ENCODE measurements at regions not wholly inside any gene's neighbourhood (a gene's known extent, or its start where the extent isn't known, plus 50 kb on each side); places are given as distances from the start of the nearest gene placed in this dataset.

DNA sequence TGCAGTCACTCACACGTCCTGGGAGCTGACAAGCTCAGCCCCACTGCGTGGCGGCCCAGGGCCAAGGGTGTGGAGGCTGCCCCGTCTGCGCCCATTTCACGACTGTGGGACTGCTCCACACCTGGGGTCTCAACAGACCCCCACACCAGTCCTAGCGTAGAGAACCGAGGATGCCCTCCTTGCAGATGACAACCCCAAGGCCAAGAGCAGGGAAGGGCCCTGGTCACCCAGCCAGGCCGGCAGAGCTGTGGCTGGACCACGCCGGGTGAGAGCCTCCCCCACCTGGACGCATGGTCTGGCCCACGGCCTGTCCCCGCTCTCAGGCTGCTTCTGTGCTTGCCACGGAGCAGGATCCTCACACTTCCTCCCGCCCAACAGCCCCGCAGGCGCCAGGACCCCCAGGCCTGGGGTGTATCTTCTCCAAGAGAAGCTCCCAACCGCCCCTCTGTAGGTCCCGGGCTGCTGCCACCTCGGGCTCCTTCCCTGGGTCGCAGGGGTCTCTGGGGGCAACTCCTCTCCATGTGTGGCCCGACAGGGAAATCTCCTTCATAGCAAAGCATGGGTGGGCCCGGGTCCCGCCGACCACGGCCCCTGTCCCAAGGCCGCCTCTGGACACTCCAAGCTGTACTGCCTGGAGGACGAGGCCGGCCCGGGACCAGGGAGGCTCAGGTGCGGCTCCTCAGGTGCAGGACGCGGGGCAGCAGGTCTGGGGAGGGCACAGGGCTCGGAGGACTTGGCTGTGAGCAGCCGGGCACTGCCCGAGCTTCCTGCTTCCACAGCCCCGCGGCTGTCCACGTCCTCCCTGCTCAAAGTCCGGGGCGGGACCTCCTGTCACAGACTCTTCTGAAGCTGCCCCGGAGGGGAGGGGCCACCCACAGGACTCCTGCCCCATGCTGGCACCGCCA is 88.8 kb downstream of the FOXL3 start:
- Histone ChIP-seq H3K4me2 (ENCODE audit: low read length) (no peak overlapping the region), H3K4me1 (ENCODE audit: control insufficient read depth in 1 of 2, insufficient read depth in 2 of 2, low read length in 2 of 2) (no peaks in the 10 kb centered on the region), H3K9me2 (ENCODE audit: insufficient read depth) (no peaks in the 10 kb centered on the region), H3K79me2 (ENCODE audit: insufficient read depth, low read length) (no peaks in the 10 kb centered on the region), H3K36me3 (ENCODE audit: control insufficient read depth in 1 of 2, insufficient read depth in 2 of 2, low read length in 2 of 2) (no peaks in the 10 kb centered on the region), H4K20me1 (ENCODE audit: insufficient read depth) (no peaks in the 10 kb centered on the region), H3K9me3 (ENCODE audit: control insufficient read depth in 1 of 2, insufficient read depth in 1 of 2, low read depth in 1 of 2, low read length in 2 of 2) (peaks cover 0 to under 1% of the 10 kb centered on the region in 2 experiments; a peak in 1 of 4 replicates), H2AFZ (ENCODE audit: low read depth, low read length, poor library complexity, severe bottlenecking) (no peak overlapping the region), H3K27ac (ENCODE audit: low read depth, low read length) (no peak overlapping the region), H3K9ac (ENCODE audit: low read length) (no peak overlapping the region), H3K4me3 (replicated peaks in 1 of 2; ENCODE audit: low read depth in 1 of 2, low read length in 2 of 2) (no peak overlapping the region), H3K27me3 (ENCODE audit: insufficient read depth, low read length) (no peaks in the 10 kb centered on the region)
- ATAC-seq (no peak), DNase-seq (ENCODE audit: low read depth, low spot score) (no peak)
- POLR2A ChIA-PET, result no interaction called here
- RAD21 ChIA-PET (ENCODE audit: low non-redundant PET in 1 of 2, low total read pairs in 2 of 2, uncharacterized antibody in 2 of 2, unreplicated experiment in 2 of 2), result no interaction called here
- CTCF ChIA-PET, result no interaction called here
- TF ChIP-seq, protein P1, sequence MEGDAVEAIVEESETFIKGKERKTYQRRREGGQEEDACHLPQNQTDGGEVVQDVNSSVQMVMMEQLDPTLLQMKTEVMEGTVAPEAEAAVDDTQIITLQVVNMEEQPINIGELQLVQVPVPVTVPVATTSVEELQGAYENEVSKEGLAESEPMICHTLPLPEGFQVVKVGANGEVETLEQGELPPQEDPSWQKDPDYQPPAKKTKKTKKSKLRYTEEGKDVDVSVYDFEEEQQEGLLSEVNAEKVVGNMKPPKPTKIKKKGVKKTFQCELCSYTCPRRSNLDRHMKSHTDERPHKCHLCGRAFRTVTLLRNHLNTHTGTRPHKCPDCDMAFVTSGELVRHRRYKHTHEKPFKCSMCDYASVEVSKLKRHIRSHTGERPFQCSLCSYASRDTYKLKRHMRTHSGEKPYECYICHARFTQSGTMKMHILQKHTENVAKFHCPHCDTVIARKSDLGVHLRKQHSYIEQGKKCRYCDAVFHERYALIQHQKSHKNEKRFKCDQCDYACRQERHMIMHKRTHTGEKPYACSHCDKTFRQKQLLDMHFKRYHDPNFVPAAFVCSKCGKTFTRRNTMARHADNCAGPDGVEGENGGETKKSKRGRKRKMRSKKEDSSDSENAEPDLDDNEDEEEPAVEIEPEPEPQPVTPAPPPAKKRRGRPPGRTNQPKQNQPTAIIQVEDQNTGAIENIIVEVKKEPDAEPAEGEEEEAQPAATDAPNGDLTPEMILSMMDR (IDR thresholded peaks at IDR 0.05 in 2 of 3, conservative IDR thresholded peaks at IDR 0.05 in 1 of 3; ENCODE audit: borderline replicate concordance in 1 of 3, insufficient read depth in 1 of 3, low read depth in 2 of 3, low read length in 2 of 3), result no peak
- TF ChIP-seq SP1 (IDR thresholded peaks at IDR 0.05; ENCODE audit: low read depth) (no peak), RAD21 (IDR thresholded peaks at IDR 0.05; ENCODE audit: low read depth) (no peak), POLR2A (IDR thresholded peaks at IDR 0.05; ENCODE audit: borderline replicate concordance, extremely low read depth, insufficient read depth, insufficient read length) (no peak), JUND (IDR thresholded peaks at IDR 0.05) (no peak), ZFX (IDR thresholded peaks at IDR 0.05) (no peak), YY1 (IDR thresholded peaks at IDR 0.05; ENCODE audit: extremely low read depth, insufficient replicate concordance, low read depth, low read length) (no peak), POLR2AphosphoS5 (IDR thresholded peaks at IDR 0.05; ENCODE audit: low read depth, low read length) (no peak), ELF1 (IDR thresholded peaks at IDR 0.05; ENCODE audit: borderline replicate concordance, low read depth) (no peak), EZH2phosphoT487 (IDR thresholded peaks at IDR 0.05; ENCODE audit: borderline replicate concordance) (no peak), TCF7L2 (IDR thresholded peaks at IDR 0.05; ENCODE audit: borderline replicate concordance, extremely low read depth, insufficient read depth, insufficient read length) (no peak)
- TF ChIP-seq, protein P2, sequence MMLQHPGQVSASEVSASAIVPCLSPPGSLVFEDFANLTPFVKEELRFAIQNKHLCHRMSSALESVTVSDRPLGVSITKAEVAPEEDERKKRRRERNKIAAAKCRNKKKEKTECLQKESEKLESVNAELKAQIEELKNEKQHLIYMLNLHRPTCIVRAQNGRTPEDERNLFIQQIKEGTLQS (IDR thresholded peaks at IDR 0.05), result no peak
- TF ChIP-seq, protein P3, sequence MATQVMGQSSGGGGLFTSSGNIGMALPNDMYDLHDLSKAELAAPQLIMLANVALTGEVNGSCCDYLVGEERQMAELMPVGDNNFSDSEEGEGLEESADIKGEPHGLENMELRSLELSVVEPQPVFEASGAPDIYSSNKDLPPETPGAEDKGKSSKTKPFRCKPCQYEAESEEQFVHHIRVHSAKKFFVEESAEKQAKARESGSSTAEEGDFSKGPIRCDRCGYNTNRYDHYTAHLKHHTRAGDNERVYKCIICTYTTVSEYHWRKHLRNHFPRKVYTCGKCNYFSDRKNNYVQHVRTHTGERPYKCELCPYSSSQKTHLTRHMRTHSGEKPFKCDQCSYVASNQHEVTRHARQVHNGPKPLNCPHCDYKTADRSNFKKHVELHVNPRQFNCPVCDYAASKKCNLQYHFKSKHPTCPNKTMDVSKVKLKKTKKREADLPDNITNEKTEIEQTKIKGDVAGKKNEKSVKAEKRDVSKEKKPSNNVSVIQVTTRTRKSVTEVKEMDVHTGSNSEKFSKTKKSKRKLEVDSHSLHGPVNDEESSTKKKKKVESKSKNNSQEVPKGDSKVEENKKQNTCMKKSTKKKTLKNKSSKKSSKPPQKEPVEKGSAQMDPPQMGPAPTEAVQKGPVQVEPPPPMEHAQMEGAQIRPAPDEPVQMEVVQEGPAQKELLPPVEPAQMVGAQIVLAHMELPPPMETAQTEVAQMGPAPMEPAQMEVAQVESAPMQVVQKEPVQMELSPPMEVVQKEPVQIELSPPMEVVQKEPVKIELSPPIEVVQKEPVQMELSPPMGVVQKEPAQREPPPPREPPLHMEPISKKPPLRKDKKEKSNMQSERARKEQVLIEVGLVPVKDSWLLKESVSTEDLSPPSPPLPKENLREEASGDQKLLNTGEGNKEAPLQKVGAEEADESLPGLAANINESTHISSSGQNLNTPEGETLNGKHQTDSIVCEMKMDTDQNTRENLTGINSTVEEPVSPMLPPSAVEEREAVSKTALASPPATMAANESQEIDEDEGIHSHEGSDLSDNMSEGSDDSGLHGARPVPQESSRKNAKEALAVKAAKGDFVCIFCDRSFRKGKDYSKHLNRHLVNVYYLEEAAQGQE (IDR thresholded peaks at IDR 0.05; ENCODE audit: low read depth), result no peak
- TF ChIP-seq, protein P4, sequence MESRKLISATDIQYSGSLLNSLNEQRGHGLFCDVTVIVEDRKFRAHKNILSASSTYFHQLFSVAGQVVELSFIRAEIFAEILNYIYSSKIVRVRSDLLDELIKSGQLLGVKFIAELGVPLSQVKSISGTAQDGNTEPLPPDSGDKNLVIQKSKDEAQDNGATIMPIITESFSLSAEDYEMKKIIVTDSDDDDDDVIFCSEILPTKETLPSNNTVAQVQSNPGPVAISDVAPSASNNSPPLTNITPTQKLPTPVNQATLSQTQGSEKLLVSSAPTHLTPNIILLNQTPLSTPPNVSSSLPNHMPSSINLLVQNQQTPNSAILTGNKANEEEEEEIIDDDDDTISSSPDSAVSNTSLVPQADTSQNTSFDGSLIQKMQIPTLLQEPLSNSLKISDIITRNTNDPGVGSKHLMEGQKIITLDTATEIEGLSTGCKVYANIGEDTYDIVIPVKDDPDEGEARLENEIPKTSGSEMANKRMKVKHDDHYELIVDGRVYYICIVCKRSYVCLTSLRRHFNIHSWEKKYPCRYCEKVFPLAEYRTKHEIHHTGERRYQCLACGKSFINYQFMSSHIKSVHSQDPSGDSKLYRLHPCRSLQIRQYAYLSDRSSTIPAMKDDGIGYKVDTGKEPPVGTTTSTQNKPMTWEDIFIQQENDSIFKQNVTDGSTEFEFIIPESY (IDR thresholded peaks at IDR 0.05; ENCODE audit: extremely low read depth, insufficient replicate concordance, low read length), result no peak
- intact Hi-C loops (cut with micrococcal nuclease), result no loop called here
- no TSS peak for BruUV-seq (replicated peaks)
